ENCODE measurements at regions not wholly inside any gene's neighbourhood (a gene's known extent, or its start where the extent isn't known, plus 50 kb on each side); places are given as distances from the start of the nearest gene placed in this dataset.

- ChIA-PET CTCF (no interaction called here), POLR2A (no interaction called here)
- no peak for DNase-seq (ENCODE audit: low spot score)
- H3K27ac Mint-ChIP-seq: no peak overlapping the region
- peaks cover 12% of the 10 kb centered on the region for H3K4me1 Mint-ChIP-seq
- TF ChIP-seq KAT7 (CRISPR knock-in tag; IDR thresholded peaks at IDR 0.05; ENCODE audit: borderline replicate concordance) (no peak), RELA (CRISPR knock-in tag; IDR thresholded peaks at IDR 0.05; ENCODE audit: borderline replicate concordance) (no peak)
- no peak for ATAC-seq
- H3K4me3 Mint-ChIP-seq: no peak overlapping the region
- no peaks in the 10 kb centered on the region; the same call in 1 of the 2 replicates for H3K27me3 Mint-ChIP-seq (ENCODE audit: low read depth)
- H3K9me3 Mint-ChIP-seq: peaks cover 7% of the 10 kb centered on the region
- H3K36me3 Mint-ChIP-seq: peaks cover 6% of the 10 kb centered on the region
These were observed 356.5 kb upstream of the TUSC1 start for GRCh38 chr9:26034786-26035185.

DNA sequence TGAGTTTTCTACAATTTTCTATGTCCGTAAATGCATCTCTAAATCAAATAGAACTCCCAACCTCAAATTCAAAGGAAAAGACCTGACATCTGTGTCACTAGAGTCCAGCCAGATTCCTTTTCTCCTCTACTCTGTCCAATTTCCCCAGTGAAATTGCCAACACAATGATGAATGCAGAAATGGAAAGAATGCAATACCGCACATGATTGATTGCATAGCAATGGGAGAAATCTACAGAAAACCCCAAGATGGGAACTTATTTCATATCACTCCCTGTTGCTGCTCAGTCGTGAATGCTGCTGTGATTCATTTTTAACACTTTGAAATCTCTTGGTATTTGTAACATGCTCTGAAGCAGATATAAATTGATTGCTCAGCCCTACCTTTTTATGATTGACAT, 355.1 kb upstream of the TUSC1 start:
- no peak for DNase-seq (ENCODE audit: low spot score)
- H3K27ac Mint-ChIP-seq: no peak overlapping the region
- H3K4me1 Mint-ChIP-seq: peaks cover 19% of the 10 kb centered on the region
- ChIA-PET CTCF (no interaction called here), POLR2A (no interaction called here)
- H3K4me3 Mint-ChIP-seq: no peak overlapping the region
- no peaks in the 10 kb centered on the region for H3K36me3 Mint-ChIP-seq
- H3K9me3 Mint-ChIP-seq: no peaks in the 10 kb centered on the region; the same call in 1 of the 2 replicates
- TF ChIP-seq ESRRA (CRISPR knock-in tag; IDR thresholded peaks at IDR 0.05; ENCODE audit: borderline replicate concordance): no peak
- TF ChIP-seq NFE2L1 (CRISPR knock-in tag; IDR thresholded peaks at IDR 0.05): no peak
- TF ChIP-seq ZNF396 (CRISPR knock-in tag; IDR thresholded peaks at IDR 0.05; ENCODE audit: borderline replicate concordance): no peak
- no peak for TF ChIP-seq ELF4 (CRISPR knock-in tag; IDR thresholded peaks at IDR 0.05; ENCODE audit: low read depth)
- no peak for TF ChIP-seq EMX1 (CRISPR knock-in tag; IDR thresholded peaks at IDR 0.05)
- no peak for TF ChIP-seq PRRX2 (CRISPR knock-in tag; IDR thresholded peaks at IDR 0.05)
- no peak for ATAC-seq
- H3K27me3 Mint-ChIP-seq (ENCODE audit: low read depth): no peaks in the 10 kb centered on the region; the same call in 1 of the 2 replicates

GRCh38 chr9:26026423-26027100, 348.3 kb upstream of the TUSC1 start:
- H3K9me3 Mint-ChIP-seq: peaks cover 19% of the 10 kb centered on the region
- no peak for DNase-seq (ENCODE audit: low spot score)
- peaks cover 17% of the 10 kb centered on the region for H3K36me3 Mint-ChIP-seq
- H3K4me1 Mint-ChIP-seq: peaks cover 52% of the 10 kb centered on the region
- ChIA-PET POLR2A (interaction anchor here (0.6 kb wide), 1 partner anchor 48 kb away, joined by 6 read pairs; no protein-coding TSS in a partner anchor), CTCF (no interaction called here)
- peak overlapping the region; percentile 95 for H3K27ac Mint-ChIP-seq
- peak; percentile 81 for ATAC-seq
- H3K4me3 Mint-ChIP-seq: no peak overlapping the region; the same call in 1 of the 2 replicates
- H3K27me3 Mint-ChIP-seq (ENCODE audit: low read depth): no peaks in the 10 kb centered on the region; the same call in 1 of the 2 replicates
- no peak for TF ChIP-seq SMAD4 (CRISPR knock-in tag; IDR thresholded peaks at IDR 0.05)
- TF ChIP-seq ERG (CRISPR knock-in tag; IDR thresholded peaks at IDR 0.05): no peak
- no peak for TF ChIP-seq ZNF423 (CRISPR knock-in tag; IDR thresholded peaks at IDR 0.05)
- no peak for TF ChIP-seq ZNF138 (CRISPR knock-in tag; conservative IDR thresholded peaks at IDR 0.05)
- TF ChIP-seq, protein P1, sequence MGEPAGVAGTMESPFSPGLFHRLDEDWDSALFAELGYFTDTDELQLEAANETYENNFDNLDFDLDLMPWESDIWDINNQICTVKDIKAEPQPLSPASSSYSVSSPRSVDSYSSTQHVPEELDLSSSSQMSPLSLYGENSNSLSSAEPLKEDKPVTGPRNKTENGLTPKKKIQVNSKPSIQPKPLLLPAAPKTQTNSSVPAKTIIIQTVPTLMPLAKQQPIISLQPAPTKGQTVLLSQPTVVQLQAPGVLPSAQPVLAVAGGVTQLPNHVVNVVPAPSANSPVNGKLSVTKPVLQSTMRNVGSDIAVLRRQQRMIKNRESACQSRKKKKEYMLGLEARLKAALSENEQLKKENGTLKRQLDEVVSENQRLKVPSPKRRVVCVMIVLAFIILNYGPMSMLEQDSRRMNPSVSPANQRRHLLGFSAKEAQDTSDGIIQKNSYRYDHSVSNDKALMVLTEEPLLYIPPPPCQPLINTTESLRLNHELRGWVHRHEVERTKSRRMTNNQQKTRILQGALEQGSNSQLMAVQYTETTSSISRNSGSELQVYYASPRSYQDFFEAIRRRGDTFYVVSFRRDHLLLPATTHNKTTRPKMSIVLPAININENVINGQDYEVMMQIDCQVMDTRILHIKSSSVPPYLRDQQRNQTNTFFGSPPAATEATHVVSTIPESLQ (CRISPR knock-in tag; IDR thresholded peaks at IDR 0.05): no peak
- TF ChIP-seq CDX4 (CRISPR knock-in tag; IDR thresholded peaks at IDR 0.05; ENCODE audit: borderline replicate concordance): no peak
- no peak for TF ChIP-seq ZNF121 (CRISPR knock-in tag; IDR thresholded peaks at IDR 0.05)

GRCh38 chr9:26013199-26013598, 335.0 kb upstream of the TUSC1 start:
- H3K36me3 Mint-ChIP-seq: peaks cover 16% of the 10 kb centered on the region

More at GRCh38 chr9:26013199-26013598, 335.0 kb upstream of the TUSC1 start:
- ATAC-seq (no peak), DNase-seq (ENCODE audit: low spot score) (no peak)
- no peak for TF ChIP-seq ZNF121 (CRISPR knock-in tag; IDR thresholded peaks at IDR 0.05)
- Mint-ChIP-seq H3K9me3 (peaks cover 21% of the 10 kb centered on the region), H3K4me1 (no peaks in the 10 kb centered on the region), H3K27ac (no peak overlapping the region), H3K27me3 (ENCODE audit: low read depth) (no peaks in the 10 kb centered on the region), H3K4me3 (no peak overlapping the region)
- ChIA-PET POLR2A (no interaction called here), CTCF (no interaction called here)
